Subcutaneous abdominal adipose tissue (tissue), 5 donors: ENCODE measurements at regions not wholly inside any gene's neighbourhood (a gene's known extent, or its start where the extent isn't known, plus 50 kb on each side); places are given as distances from the start of the nearest gene placed in this dataset.

Experiments
- H3K27ac ChIP-seq: one replicate; pipeline ENCODE4 v1.7.0; 2013; ENCODE audit warnings: low read depth, mild to moderate bottlenecking, inconsistent platforms, low read length, moderate library complexity
- H3K27me3 ChIP-seq, 5 donors: one replicate each; pipeline ENCODE4 v1.7.0; 2013; ENCODE audit warnings: low read length in 5 of 5, inconsistent platforms in 1 of 5; ENCODE audit not compliant: control insufficient read depth in 5 of 5, insufficient read depth in 4 of 5
- H3K36me3 ChIP-seq, 5 donors: one replicate each; pipeline ENCODE4 v1.7.0; 2013; ENCODE audit warnings: low read length in 5 of 5; ENCODE audit not compliant: control insufficient read depth in 5 of 5, insufficient read depth in 5 of 5
- H3K4me1 ChIP-seq, 5 donors: one replicate each; pipeline ENCODE4 v1.7.0; 2013; ENCODE audit warnings: low read length in 5 of 5, mild to moderate bottlenecking in 3 of 5, moderate library complexity in 1 of 5; ENCODE audit not compliant: control insufficient read depth in 5 of 5, insufficient read depth in 5 of 5
- H3K4me3 ChIP-seq, 5 donors: one replicate each; pipeline ENCODE4 v1.7.0; 2013; ENCODE audit warnings: low read length in 5 of 5, low read depth in 1 of 5
- H3K9ac ChIP-seq, 5 donors: one replicate each; pipeline ENCODE4 v1.7.0; 2013; ENCODE audit warnings: low read length in 5 of 5, mild to moderate bottlenecking in 4 of 5, moderate library complexity in 3 of 5
- H3K9me3 ChIP-seq, 5 donors: one replicate each; pipeline ENCODE4 v1.7.0; 2013; ENCODE audit warnings: low read length in 5 of 5; ENCODE audit not compliant: control insufficient read depth in 5 of 5
- donor health status: healthy.
- donor health status: healthy.
- donor health status: healthy.
- donor health status: healthy.
- donor health status: healthy.

- H3K9me3 ChIP-seq: no peaks in the 10 kb centered on the region
- no peak overlapping the region for H3K4me3 ChIP-seq
- H3K9ac ChIP-seq: no peak overlapping the region
- H3K27ac ChIP-seq: no peak overlapping the region
- H3K27me3 ChIP-seq: no peaks in the 10 kb centered on the region
- H3K36me3 ChIP-seq: no peaks in the 10 kb centered on the region
- H3K4me1 ChIP-seq: no peaks in the 10 kb centered on the region
Measured at GRCh38 chr11:97854357-97854756, 1166.4 kb upstream of the CNTN5 start.

- Histone ChIP-seq H3K27ac (no peak overlapping the region), H3K4me1 (no peaks in the 10 kb centered on the region), H3K36me3 (no peaks in the 10 kb centered on the region), H3K9ac (no peak overlapping the region), H3K27me3 (no peaks in the 10 kb centered on the region), H3K4me3 (no peak overlapping the region), H3K9me3 (no peaks in the 10 kb centered on the region)
Measured at GRCh38 chr11:97854877-97855276, 1165.9 kb upstream of the CNTN5 start.

GRCh38 chr11:97856666-97857065 is 1164.1 kb upstream of the CNTN5 start:
- H3K9me3 ChIP-seq: no peaks in the 10 kb centered on the region
- no peaks in the 10 kb centered on the region for H3K27me3 ChIP-seq
- H3K36me3 ChIP-seq: no peaks in the 10 kb centered on the region
- H3K4me1 ChIP-seq: no peaks in the 10 kb centered on the region
- H3K9ac ChIP-seq: no peak overlapping the region
- no peak overlapping the region for H3K27ac ChIP-seq
- H3K4me3 ChIP-seq: no peak overlapping the region

GRCh38 chr11:97860237-97860636 is 1160.5 kb upstream of the CNTN5 start:
- no peaks in the 10 kb centered on the region for H3K9me3 ChIP-seq
- H3K4me1 ChIP-seq: no peaks in the 10 kb centered on the region
- H3K27me3 ChIP-seq: no peaks in the 10 kb centered on the region

GRCh38 chr11:97862021-97862420 is 1158.7 kb upstream of the CNTN5 start:
- Histone ChIP-seq H3K4me1 (no peaks in the 10 kb centered on the region), H3K27ac (no peak overlapping the region), H3K36me3 (no peaks in the 10 kb centered on the region), H3K4me3 (no peak overlapping the region), H3K27me3 (no peaks in the 10 kb centered on the region), H3K9ac (no peak overlapping the region), H3K9me3 (no peaks in the 10 kb centered on the region)

More at GRCh38 chr11:97860237-97860636, 1160.5 kb upstream of the CNTN5 start:
- H3K36me3 ChIP-seq: no peaks in the 10 kb centered on the region
- H3K4me3 ChIP-seq: no peak overlapping the region
- no peak overlapping the region for H3K9ac ChIP-seq
- no peak overlapping the region for H3K27ac ChIP-seq

GRCh38 chr11:97865424-97866012 is 1155.2 kb upstream of the CNTN5 start:
- H3K4me3 ChIP-seq: no peak overlapping the region
- no peaks in the 10 kb centered on the region for H3K27me3 ChIP-seq
- H3K9me3 ChIP-seq: peaks cover 0 to 5% (median 0%) of the 10 kb centered on the region in 5 donors
- no peaks in the 10 kb centered on the region for H3K4me1 ChIP-seq
- no peak overlapping the region for H3K9ac ChIP-seq
- H3K36me3 ChIP-seq: no peaks in the 10 kb centered on the region
- H3K27ac ChIP-seq: no peak overlapping the region

GRCh38 chr11:97871816-97872215 is 1148.9 kb upstream of the CNTN5 start:
- Histone ChIP-seq H3K9me3 (peaks cover 0 to 7% (median 2%) of the 10 kb centered on the region in 5 donors), H3K27ac (no peak overlapping the region), H3K4me1 (no peaks in the 10 kb centered on the region), H3K9ac (no peak overlapping the region), H3K4me3 (no peak overlapping the region), H3K27me3 (no peaks in the 10 kb centered on the region), H3K36me3 (no peaks in the 10 kb centered on the region)

GRCh38 chr11:97880209-97880608 is 1140.5 kb upstream of the CNTN5 start:
- no peaks in the 10 kb centered on the region for H3K27me3 ChIP-seq
- no peaks in the 10 kb centered on the region for H3K36me3 ChIP-seq
- H3K4me1 ChIP-seq: no peaks in the 10 kb centered on the region
- no peak overlapping the region for H3K4me3 ChIP-seq
- H3K27ac ChIP-seq: no peak overlapping the region
- peaks cover 0 to 7% (median 4%) of the 10 kb centered on the region in 5 donors for H3K9me3 ChIP-seq
- no peak overlapping the region for H3K9ac ChIP-seq

- H3K27ac ChIP-seq: no peak overlapping the region
- no peaks in the 10 kb centered on the region for H3K4me1 ChIP-seq
- peaks cover 0 to 7% (median 2%) of the 10 kb centered on the region in 5 donors for H3K9me3 ChIP-seq
- no peak overlapping the region for H3K4me3 ChIP-seq
- H3K27me3 ChIP-seq: no peaks in the 10 kb centered on the region
- H3K36me3 ChIP-seq: no peaks in the 10 kb centered on the region
- H3K9ac ChIP-seq: no peak overlapping the region
Measured at GRCh38 chr11:97883086-97883485, 1137.7 kb upstream of the CNTN5 start.

GRCh38 chr11:97888641-97889040 is 1132.1 kb upstream of the CNTN5 start:
- Histone ChIP-seq H3K9me3 (no peaks in the 10 kb centered on the region), H3K9ac (no peak overlapping the region), H3K27ac (no peak overlapping the region), H3K4me1 (no peaks in the 10 kb centered on the region), H3K27me3 (no peaks in the 10 kb centered on the region), H3K4me3 (no peak overlapping the region), H3K36me3 (no peaks in the 10 kb centered on the region)

GRCh38 chr11:97890466-97890865 is 1130.3 kb upstream of the CNTN5 start:
- Histone ChIP-seq H3K4me1 (no peaks in the 10 kb centered on the region), H3K4me3 (no peak overlapping the region), H3K27ac (no peak overlapping the region)

More at GRCh38 chr11:97890466-97890865, 1130.3 kb upstream of the CNTN5 start:
- Histone ChIP-seq H3K27me3 (no peaks in the 10 kb centered on the region), H3K9ac (no peak overlapping the region), H3K9me3 (no peaks in the 10 kb centered on the region), H3K36me3 (no peaks in the 10 kb centered on the region)
